ENCODE measurements at regions not wholly inside any gene's neighbourhood (a gene's known extent, or its start where the extent isn't known, plus 50 kb on each side); places are given as distances from the start of the nearest gene placed in this dataset.

- no peak for DNase-seq
- no peaks in the 10 kb centered on the region for H3K79me2 ChIP-seq (ENCODE audit: insufficient read depth)
- H3K4me1 ChIP-seq (ENCODE audit: insufficient read depth) = no peaks in the 10 kb centered on the region
- no peaks in the 10 kb centered on the region for H3K9me3 ChIP-seq (ENCODE audit: low read depth)
- H4K20me1 ChIP-seq (ENCODE audit: insufficient read depth) = no peaks in the 10 kb centered on the region
- TF ChIP-seq EZH2 (IDR thresholded peaks at IDR 0.05; ENCODE audit: insufficient read depth, poor library complexity, severe bottlenecking) = no peak
- TF ChIP-seq EZH2phosphoT487 (IDR thresholded peaks at IDR 0.05; ENCODE audit: insufficient read depth, low read depth) = no peak
- 9 to 17% methylated on average over 4 of the region's 4 CpGs for WGBS, 2 experiments (ENCODE audit: low coverage in 1 of 2, low lambda C conversion rate in 2 of 2, missing lambda C conversion rate in 2 of 2)
- no peak overlapping the region for H2AFZ ChIP-seq
- no peak overlapping the region for H3K4me3 ChIP-seq
- H3K9ac ChIP-seq = no peak overlapping the region
- H3K27ac ChIP-seq = no peak overlapping the region
- no peaks in the 10 kb centered on the region for H3F3A ChIP-seq (ENCODE audit: insufficient read depth)
- H3K9me2 ChIP-seq (ENCODE audit: insufficient read depth) = no peaks in the 10 kb centered on the region
- in situ Hi-C loops (cut with MboI) = no loop called here
- no peak overlapping the region for H3K4me2 ChIP-seq (ENCODE audit: unreplicated experiment)
- no peaks in the 10 kb centered on the region for H3K36me3 ChIP-seq (ENCODE audit: low read depth)
- H3K27me3 ChIP-seq (replicated peaks; ENCODE audit: insufficient read depth) = peaks cover 27% of the 10 kb centered on the region
Observed at GRCh38 chr1:37315371-37315846, 159.0 kb upstream of the ZC3H12A start.

- Histone ChIP-seq H3K79me2 (ENCODE audit: insufficient read depth) (no peaks in the 10 kb centered on the region), H3K27ac (no peak overlapping the region), H3K4me3 (no peak overlapping the region), H3K4me2 (ENCODE audit: unreplicated experiment) (no peak overlapping the region), H3K9me2 (ENCODE audit: insufficient read depth) (no peaks in the 10 kb centered on the region), H3K4me1 (ENCODE audit: insufficient read depth) (no peaks in the 10 kb centered on the region), H3K9me3 (ENCODE audit: low read depth) (no peaks in the 10 kb centered on the region), H3K36me3 (ENCODE audit: low read depth) (no peaks in the 10 kb centered on the region), H4K20me1 (ENCODE audit: insufficient read depth) (no peaks in the 10 kb centered on the region), H3F3A (ENCODE audit: insufficient read depth) (no peaks in the 10 kb centered on the region), H2AFZ (no peak overlapping the region), H3K27me3 (replicated peaks; ENCODE audit: insufficient read depth) (peaks cover 27% of the 10 kb centered on the region), H3K9ac (no peak overlapping the region)
- TF ChIP-seq EZH2phosphoT487 (IDR thresholded peaks at IDR 0.05; ENCODE audit: insufficient read depth, low read depth) (no peak), EZH2 (IDR thresholded peaks at IDR 0.05; ENCODE audit: insufficient read depth, poor library complexity, severe bottlenecking) (no peak)
- DNase-seq = no peak
- in situ Hi-C loops (cut with MboI) = no loop called here
- 8 to 9% methylated on average over 34 to 35 of the region's 35 CpGs for WGBS, 2 experiments (ENCODE audit: low coverage in 1 of 2, low lambda C conversion rate in 2 of 2, missing lambda C conversion rate in 2 of 2)
Observed at GRCh38 chr1:37317870-37318467, 156.4 kb upstream of the ZC3H12A start.

GRCh38 chr1:37318490-37318889, 155.9 kb upstream of the ZC3H12A start:
- no peak overlapping the region for H3K9ac ChIP-seq
- H3K36me3 ChIP-seq (ENCODE audit: low read depth) = no peaks in the 10 kb centered on the region
- no peaks in the 10 kb centered on the region for H3K9me3 ChIP-seq (ENCODE audit: low read depth)
- H3K4me1 ChIP-seq (ENCODE audit: insufficient read depth) = no peaks in the 10 kb centered on the region
- no peak overlapping the region for H3K27ac ChIP-seq
- 3 to 4% methylated on average over 19 to 20 of the region's 20 CpGs for WGBS, 2 experiments (ENCODE audit: low coverage in 1 of 2, low lambda C conversion rate in 2 of 2, missing lambda C conversion rate in 2 of 2)
- no peaks in the 10 kb centered on the region for H3K79me2 ChIP-seq (ENCODE audit: insufficient read depth)
- H3K4me3 ChIP-seq = no peak overlapping the region
- in situ Hi-C loops (cut with MboI) = no loop called here
- no peaks in the 10 kb centered on the region for H3F3A ChIP-seq (ENCODE audit: insufficient read depth)
- H3K27me3 ChIP-seq (replicated peaks; ENCODE audit: insufficient read depth) = peaks cover 27% of the 10 kb centered on the region
- H3K4me2 ChIP-seq (ENCODE audit: unreplicated experiment) = no peak overlapping the region
- no peaks in the 10 kb centered on the region for H3K9me2 ChIP-seq (ENCODE audit: insufficient read depth)
- no peak for TF ChIP-seq EZH2phosphoT487 (IDR thresholded peaks at IDR 0.05; ENCODE audit: insufficient read depth, low read depth)
- no peak for TF ChIP-seq EZH2 (IDR thresholded peaks at IDR 0.05; ENCODE audit: insufficient read depth, poor library complexity, severe bottlenecking)
- no peaks in the 10 kb centered on the region for H4K20me1 ChIP-seq (ENCODE audit: insufficient read depth)
- no peak for DNase-seq
- H2AFZ ChIP-seq = no peak overlapping the region

GRCh38 chr1:37319284-37319683, 155.1 kb upstream of the ZC3H12A start:
- H3K36me3 ChIP-seq (ENCODE audit: low read depth) = no peaks in the 10 kb centered on the region
- H3F3A ChIP-seq (ENCODE audit: insufficient read depth) = no peaks in the 10 kb centered on the region
- H3K9ac ChIP-seq = no peak overlapping the region
- H3K4me1 ChIP-seq (ENCODE audit: insufficient read depth) = no peaks in the 10 kb centered on the region
- no peak overlapping the region for H3K4me3 ChIP-seq
- in situ Hi-C loops (cut with MboI) = no loop called here
- H3K27me3 ChIP-seq (replicated peaks; ENCODE audit: insufficient read depth) = peaks cover 27% of the 10 kb centered on the region
- no peak for DNase-seq
- H2AFZ ChIP-seq = no peak overlapping the region
- no peak overlapping the region for H3K27ac ChIP-seq
- H3K9me2 ChIP-seq (ENCODE audit: insufficient read depth) = no peaks in the 10 kb centered on the region
- H3K4me2 ChIP-seq (ENCODE audit: unreplicated experiment) = no peak overlapping the region
- no peaks in the 10 kb centered on the region for H3K9me3 ChIP-seq (ENCODE audit: low read depth)
- TF ChIP-seq EZH2phosphoT487 (IDR thresholded peaks at IDR 0.05; ENCODE audit: insufficient read depth, low read depth) (no peak), EZH2 (IDR thresholded peaks at IDR 0.05; ENCODE audit: insufficient read depth, poor library complexity, severe bottlenecking) (no peak)
- WGBS, 2 experiments (ENCODE audit: low coverage in 1 of 2, low lambda C conversion rate in 2 of 2, missing lambda C conversion rate in 2 of 2) = 37 to 38% methylated on average over 5 of the region's 5 CpGs
- no peaks in the 10 kb centered on the region for H4K20me1 ChIP-seq (ENCODE audit: insufficient read depth)
- no peaks in the 10 kb centered on the region for H3K79me2 ChIP-seq (ENCODE audit: insufficient read depth)
